GM13976 (cell line): ENCODE measurements at regions not wholly inside any gene's neighbourhood (a gene's known extent, or its start where the extent isn't known, plus 50 kb on each side); places are given as distances from the start of the nearest gene placed in this dataset.
A peak's percentile ranks its signal among the peaks of the same experiment; 100 is the strongest.
"Not testable (repeated sequence)": the region's sequence is repeated elsewhere in the genome, so short reads cannot be mapped to it uniquely, and the experiment has no call there.

Source experiments
- DNase-seq: peaks from one replicate; pipeline ENCODE4 v3.0.0; 2012; ENCODE audit warnings: low spot score
- in situ Hi-C: fragments of 300-500 bp; cut with MboI; formaldehyde crosslinking; loops from one replicate; pipeline ENCODE4 v1.12.0; 2022; ENCODE audit warnings: low sequenced_read_pairs, mixed read lengths, inconsistent platforms; ENCODE audit not compliant: unreplicated experiment
- TF ChIP-seq, protein P1 (sequence below): IDR thresholded peaks from 2 replicates; pipeline ENCODE4 v1.5.1; 2012; ENCODE audit warnings: borderline replicate concordance, mild to moderate bottlenecking; ENCODE audit not compliant: insufficient read depth; ENCODE audit errors: extremely low read depth, missing control alignments, control extremely low read depth

DNA sequence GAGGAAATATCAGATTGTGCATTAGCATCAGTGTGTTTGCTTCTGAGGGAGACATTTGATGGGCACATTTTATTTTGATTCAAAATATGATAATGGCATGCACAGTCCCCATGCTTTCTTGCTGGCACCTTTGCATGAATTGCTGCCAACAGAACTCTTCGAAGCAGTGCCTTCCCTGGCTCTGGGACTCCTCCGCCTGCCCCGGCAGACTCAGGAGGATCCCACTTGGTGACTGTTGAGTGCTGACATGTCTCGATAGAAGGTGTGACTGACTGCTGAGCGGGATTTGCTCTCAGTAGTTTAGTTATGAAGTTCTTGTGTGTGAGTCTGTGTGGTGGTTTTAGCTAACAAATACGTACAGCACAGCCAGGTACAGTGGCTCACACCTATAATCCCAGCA is 239.7 kb downstream of the FGF9 start:
- TF ChIP-seq, protein P1, sequence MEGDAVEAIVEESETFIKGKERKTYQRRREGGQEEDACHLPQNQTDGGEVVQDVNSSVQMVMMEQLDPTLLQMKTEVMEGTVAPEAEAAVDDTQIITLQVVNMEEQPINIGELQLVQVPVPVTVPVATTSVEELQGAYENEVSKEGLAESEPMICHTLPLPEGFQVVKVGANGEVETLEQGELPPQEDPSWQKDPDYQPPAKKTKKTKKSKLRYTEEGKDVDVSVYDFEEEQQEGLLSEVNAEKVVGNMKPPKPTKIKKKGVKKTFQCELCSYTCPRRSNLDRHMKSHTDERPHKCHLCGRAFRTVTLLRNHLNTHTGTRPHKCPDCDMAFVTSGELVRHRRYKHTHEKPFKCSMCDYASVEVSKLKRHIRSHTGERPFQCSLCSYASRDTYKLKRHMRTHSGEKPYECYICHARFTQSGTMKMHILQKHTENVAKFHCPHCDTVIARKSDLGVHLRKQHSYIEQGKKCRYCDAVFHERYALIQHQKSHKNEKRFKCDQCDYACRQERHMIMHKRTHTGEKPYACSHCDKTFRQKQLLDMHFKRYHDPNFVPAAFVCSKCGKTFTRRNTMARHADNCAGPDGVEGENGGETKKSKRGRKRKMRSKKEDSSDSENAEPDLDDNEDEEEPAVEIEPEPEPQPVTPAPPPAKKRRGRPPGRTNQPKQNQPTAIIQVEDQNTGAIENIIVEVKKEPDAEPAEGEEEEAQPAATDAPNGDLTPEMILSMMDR, result no peak
- no peak for DNase-seq
- in situ Hi-C loops, result no loop called here

DNA sequence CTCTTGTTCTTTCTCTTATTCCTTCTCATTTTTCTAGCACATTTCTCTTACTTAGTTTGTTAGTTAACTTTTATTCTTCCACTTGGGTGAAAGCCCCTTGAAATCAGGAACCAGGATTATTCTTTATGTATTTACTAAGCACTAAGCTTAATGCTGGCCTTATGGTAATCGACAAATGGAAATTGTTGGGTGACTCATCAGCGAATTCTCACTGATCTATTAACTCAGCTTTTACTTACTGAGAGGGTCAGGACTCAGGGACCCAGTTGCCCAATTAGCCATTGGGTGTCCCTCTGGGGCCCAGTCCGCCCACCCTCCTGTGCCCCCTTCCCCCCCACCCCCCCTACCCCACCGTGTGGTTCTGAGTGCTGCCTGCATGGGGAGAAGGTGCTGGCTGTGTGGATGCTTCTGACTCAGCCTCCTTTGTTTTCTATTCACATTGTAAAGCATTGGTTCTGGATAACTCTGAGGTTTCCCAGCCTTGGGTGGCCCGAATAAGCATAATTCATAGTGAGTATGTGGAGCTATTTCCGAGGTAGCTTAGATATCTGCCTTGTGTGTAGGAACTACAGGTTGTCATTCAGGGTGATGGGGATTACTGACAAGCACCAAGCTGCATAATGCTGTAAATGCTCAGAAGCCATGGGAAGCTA is 240.9 kb downstream of the FGF9 start:
- in situ Hi-C loops, result no loop called here
- TF ChIP-seq, protein P1, result no peak
- DNase-seq, result no peak

DNA sequence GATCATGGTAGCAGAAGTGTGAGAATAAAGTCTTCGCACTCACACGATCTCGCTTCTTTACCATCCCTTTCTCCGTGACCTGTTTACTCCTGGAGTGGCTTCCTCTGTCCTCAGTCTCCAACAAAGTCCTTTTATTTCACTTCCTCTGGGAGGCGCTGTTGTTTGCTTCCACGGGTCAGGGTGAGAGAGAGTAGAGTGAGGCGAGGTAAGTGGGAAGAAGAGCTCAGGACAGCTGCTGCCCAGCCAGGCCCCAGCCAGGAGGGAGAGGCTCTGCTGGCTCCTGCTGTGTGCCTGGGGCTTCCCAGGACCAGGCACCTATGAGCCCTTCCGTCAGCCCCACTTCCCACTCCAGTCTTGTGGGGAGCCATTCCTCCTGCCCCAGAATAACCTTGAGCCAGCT is 242.1 kb downstream of the FGF9 start:
- in situ Hi-C loops, result no loop called here
- TF ChIP-seq, protein P1, result no peak
- peak; percentile 54 for DNase-seq

DNA sequence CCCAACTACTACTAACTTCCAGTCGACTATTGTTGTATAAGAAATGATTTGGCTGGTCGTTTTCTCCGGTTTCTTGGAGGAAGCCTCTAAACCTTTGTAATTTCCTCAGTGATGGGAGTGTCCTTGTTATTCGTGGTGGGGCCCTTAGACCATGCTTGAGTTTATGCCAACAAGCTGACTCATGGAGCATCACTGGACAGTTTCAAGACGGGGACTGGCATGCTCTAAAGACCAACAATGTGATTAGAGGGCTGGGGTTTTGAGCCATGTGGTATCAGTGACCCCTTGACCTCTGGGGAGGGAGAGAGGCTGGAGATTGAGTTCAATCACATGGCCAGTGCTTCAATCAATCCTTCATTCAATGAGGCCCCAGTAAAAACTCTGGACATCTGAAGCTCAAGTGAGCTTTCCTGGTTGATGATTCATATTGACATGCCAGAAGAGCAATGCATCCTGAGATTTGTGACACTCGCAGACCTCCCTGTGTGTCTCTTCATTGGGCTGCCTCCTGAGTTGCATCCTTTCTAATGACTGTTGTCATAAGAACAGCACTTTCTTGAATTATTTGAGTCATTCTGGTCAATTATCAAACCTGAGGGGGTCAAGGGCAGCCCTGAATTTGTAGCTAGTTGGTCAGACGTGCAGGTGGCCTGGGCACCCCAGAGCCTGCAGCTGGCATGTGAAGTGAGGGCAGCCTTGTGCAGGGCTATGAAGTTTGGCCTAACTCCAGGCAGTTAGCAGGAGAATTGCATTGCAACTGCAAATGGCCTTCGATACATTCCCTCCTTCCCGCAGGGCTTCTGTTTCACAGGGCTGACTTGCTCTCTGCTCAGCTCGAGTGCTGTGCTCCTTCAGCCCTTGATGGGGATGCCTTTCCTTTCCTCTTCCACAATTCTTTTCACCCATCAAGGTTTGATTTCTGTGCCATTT is 246.5 kb downstream of the FGF9 start:
- TF ChIP-seq, protein P1, result no peak
- in situ Hi-C loops, result no loop called here
- DNase-seq, result no peak

GRCh38 chr13:21920802-21921201 is 249.9 kb downstream of the FGF9 start:
- DNase-seq, in situ Hi-C loops: not testable (repeated sequence)

- TF ChIP-seq, protein P1, result no peak
- in situ Hi-C loops, result no loop called here
- DNase-seq, result no peak
Observed at GRCh38 chr13:21924958-21925357, 254.1 kb downstream of the FGF9 start.

GRCh38 chr13:21925720-21926119 is 254.8 kb downstream of the FGF9 start:
- in situ Hi-C loops, result no loop called here

More at GRCh38 chr13:21925720-21926119, 254.8 kb downstream of the FGF9 start:
- TF ChIP-seq, protein P1, result no peak
- DNase-seq, result no peak
